GM23338 (cell line): ENCODE measurements at regions not wholly inside any gene's neighbourhood (a gene's known extent, or its start where the extent isn't known, plus 50 kb on each side); places are given as distances from the start of the nearest gene placed in this dataset.

Source experiments
- CREB1 ChIP-seq: fragments of 250-450 bp; sonication (Bioruptor Pico); IDR thresholded peaks from 2 replicates; pipeline ENCODE4 v1.5.0; 2020; ENCODE audit warnings: low read depth, mild to moderate bottlenecking, moderate library complexity
- EZH2 ChIP-seq: fragments of 200-600 bp; sonication (generic); IDR thresholded peaks from one replicate; pipeline ENCODE4 v1.8.0; 2017; ENCODE audit warnings: antibody characterized with exemption, mild to moderate bottlenecking, low read depth; ENCODE audit not compliant: unreplicated experiment
- EZH2phosphoT487 ChIP-seq: fragments of 200-600 bp; sonication (generic); IDR thresholded peaks from one replicate; pipeline ENCODE4 v1.8.1; 2018; ENCODE audit warnings: antibody characterized with exemption; ENCODE audit not compliant: unreplicated experiment
- JUNB ChIP-seq: IDR thresholded peaks from one replicate; pipeline ENCODE4 v1.6.1; 2016; ENCODE audit warnings: antibody characterized with exemption; ENCODE audit not compliant: unreplicated experiment
- NANOG ChIP-seq: IDR thresholded peaks from 2 replicates; pipeline ENCODE4 v1.6.1; 2016; ENCODE audit warnings: antibody characterized with exemption, borderline replicate concordance
- POLR2AphosphoS5 ChIP-seq: IDR thresholded peaks from 2 replicates; pipeline ENCODE4 v1.6.1; 2016; ENCODE audit warnings: antibody characterized with exemption, low read depth
- STAT1 ChIP-seq: IDR thresholded peaks from one replicate; pipeline ENCODE4 v1.6.1; 2016; ENCODE audit warnings: antibody characterized with exemption; ENCODE audit not compliant: unreplicated experiment
- ZNF331 ChIP-seq: fragments of 250-450 bp; sonication (Bioruptor Pico); IDR thresholded peaks from 2 replicates; pipeline ENCODE4 v1.5.0; 2020; ENCODE audit warnings: low read depth, mild to moderate bottlenecking, moderate library complexity
- TF ChIP-seq, protein P1 (sequence below), 2 experiments: fragments of 200-600 bp in 1 of 2; sonication (generic) in 1 of 2; conservative IDR thresholded peaks; 2 replicates each; pipeline versions ENCODE4 v1.5.1 to v1.6.1; 2016 to 2017; ENCODE audit warnings: antibody characterized with exemption in 2 of 2, low read depth in 2 of 2, mild to moderate bottlenecking in 2 of 2, moderate library complexity in 1 of 2
- TF ChIP-seq, protein P2 (sequence below): IDR thresholded peaks from one replicate; pipeline ENCODE4 v1.6.1; 2018; ENCODE audit warnings: antibody characterized with exemption; ENCODE audit not compliant: unreplicated experiment
- TF ChIP-seq, protein P3 (sequence below): IDR thresholded peaks from 2 replicates; pipeline ENCODE4 v1.6.1; 2016; ENCODE audit warnings: antibody characterized with exemption
- TF ChIP-seq, protein P4 (sequence below): fragments of 250-450 bp; sonication (Bioruptor Pico); IDR thresholded peaks from 2 replicates; pipeline ENCODE4 v1.5.0; 2020; ENCODE audit warnings: mild to moderate bottlenecking, moderate library complexity

DNA sequence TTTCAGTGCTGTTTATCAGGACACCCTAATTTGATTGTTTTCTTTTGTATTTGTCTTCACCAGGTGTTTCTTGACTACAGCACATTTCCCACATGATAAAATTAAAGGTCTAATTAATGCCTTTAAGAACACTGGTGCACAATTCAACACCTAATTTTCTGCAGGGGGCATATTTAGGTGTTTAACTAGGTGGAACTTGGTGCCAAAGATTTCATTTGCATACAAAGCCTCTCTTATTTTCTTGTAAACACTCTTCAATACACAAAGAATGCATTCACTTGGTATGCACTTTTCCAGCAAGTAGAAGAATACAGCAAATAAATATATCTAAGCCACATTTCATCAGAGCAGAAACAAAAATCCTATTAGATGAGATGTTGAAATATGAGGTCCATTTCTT is 646.2 kb upstream of the FOXG1 start:
- TF ChIP-seq, protein P1, sequence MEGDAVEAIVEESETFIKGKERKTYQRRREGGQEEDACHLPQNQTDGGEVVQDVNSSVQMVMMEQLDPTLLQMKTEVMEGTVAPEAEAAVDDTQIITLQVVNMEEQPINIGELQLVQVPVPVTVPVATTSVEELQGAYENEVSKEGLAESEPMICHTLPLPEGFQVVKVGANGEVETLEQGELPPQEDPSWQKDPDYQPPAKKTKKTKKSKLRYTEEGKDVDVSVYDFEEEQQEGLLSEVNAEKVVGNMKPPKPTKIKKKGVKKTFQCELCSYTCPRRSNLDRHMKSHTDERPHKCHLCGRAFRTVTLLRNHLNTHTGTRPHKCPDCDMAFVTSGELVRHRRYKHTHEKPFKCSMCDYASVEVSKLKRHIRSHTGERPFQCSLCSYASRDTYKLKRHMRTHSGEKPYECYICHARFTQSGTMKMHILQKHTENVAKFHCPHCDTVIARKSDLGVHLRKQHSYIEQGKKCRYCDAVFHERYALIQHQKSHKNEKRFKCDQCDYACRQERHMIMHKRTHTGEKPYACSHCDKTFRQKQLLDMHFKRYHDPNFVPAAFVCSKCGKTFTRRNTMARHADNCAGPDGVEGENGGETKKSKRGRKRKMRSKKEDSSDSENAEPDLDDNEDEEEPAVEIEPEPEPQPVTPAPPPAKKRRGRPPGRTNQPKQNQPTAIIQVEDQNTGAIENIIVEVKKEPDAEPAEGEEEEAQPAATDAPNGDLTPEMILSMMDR (conservative IDR thresholded peaks at IDR 0.05; ENCODE audit: low read depth in 2 of 2): no peak
- TF ChIP-seq ZNF331: no peak
- TF ChIP-seq POLR2AphosphoS5: no peak
- no peak for TF ChIP-seq EZH2
- TF ChIP-seq STAT1: no peak
- no peak for TF ChIP-seq CREB1
- TF ChIP-seq JUNB: no peak
- TF ChIP-seq, protein P2, sequence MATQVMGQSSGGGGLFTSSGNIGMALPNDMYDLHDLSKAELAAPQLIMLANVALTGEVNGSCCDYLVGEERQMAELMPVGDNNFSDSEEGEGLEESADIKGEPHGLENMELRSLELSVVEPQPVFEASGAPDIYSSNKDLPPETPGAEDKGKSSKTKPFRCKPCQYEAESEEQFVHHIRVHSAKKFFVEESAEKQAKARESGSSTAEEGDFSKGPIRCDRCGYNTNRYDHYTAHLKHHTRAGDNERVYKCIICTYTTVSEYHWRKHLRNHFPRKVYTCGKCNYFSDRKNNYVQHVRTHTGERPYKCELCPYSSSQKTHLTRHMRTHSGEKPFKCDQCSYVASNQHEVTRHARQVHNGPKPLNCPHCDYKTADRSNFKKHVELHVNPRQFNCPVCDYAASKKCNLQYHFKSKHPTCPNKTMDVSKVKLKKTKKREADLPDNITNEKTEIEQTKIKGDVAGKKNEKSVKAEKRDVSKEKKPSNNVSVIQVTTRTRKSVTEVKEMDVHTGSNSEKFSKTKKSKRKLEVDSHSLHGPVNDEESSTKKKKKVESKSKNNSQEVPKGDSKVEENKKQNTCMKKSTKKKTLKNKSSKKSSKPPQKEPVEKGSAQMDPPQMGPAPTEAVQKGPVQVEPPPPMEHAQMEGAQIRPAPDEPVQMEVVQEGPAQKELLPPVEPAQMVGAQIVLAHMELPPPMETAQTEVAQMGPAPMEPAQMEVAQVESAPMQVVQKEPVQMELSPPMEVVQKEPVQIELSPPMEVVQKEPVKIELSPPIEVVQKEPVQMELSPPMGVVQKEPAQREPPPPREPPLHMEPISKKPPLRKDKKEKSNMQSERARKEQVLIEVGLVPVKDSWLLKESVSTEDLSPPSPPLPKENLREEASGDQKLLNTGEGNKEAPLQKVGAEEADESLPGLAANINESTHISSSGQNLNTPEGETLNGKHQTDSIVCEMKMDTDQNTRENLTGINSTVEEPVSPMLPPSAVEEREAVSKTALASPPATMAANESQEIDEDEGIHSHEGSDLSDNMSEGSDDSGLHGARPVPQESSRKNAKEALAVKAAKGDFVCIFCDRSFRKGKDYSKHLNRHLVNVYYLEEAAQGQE: no peak
- TF ChIP-seq, protein P3, sequence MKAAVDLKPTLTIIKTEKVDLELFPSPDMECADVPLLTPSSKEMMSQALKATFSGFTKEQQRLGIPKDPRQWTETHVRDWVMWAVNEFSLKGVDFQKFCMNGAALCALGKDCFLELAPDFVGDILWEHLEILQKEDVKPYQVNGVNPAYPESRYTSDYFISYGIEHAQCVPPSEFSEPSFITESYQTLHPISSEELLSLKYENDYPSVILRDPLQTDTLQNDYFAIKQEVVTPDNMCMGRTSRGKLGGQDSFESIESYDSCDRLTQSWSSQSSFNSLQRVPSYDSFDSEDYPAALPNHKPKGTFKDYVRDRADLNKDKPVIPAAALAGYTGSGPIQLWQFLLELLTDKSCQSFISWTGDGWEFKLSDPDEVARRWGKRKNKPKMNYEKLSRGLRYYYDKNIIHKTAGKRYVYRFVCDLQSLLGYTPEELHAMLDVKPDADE: no peak
- TF ChIP-seq EZH2phosphoT487: no peak
- TF ChIP-seq NANOG: no peak
- TF ChIP-seq, protein P4, sequence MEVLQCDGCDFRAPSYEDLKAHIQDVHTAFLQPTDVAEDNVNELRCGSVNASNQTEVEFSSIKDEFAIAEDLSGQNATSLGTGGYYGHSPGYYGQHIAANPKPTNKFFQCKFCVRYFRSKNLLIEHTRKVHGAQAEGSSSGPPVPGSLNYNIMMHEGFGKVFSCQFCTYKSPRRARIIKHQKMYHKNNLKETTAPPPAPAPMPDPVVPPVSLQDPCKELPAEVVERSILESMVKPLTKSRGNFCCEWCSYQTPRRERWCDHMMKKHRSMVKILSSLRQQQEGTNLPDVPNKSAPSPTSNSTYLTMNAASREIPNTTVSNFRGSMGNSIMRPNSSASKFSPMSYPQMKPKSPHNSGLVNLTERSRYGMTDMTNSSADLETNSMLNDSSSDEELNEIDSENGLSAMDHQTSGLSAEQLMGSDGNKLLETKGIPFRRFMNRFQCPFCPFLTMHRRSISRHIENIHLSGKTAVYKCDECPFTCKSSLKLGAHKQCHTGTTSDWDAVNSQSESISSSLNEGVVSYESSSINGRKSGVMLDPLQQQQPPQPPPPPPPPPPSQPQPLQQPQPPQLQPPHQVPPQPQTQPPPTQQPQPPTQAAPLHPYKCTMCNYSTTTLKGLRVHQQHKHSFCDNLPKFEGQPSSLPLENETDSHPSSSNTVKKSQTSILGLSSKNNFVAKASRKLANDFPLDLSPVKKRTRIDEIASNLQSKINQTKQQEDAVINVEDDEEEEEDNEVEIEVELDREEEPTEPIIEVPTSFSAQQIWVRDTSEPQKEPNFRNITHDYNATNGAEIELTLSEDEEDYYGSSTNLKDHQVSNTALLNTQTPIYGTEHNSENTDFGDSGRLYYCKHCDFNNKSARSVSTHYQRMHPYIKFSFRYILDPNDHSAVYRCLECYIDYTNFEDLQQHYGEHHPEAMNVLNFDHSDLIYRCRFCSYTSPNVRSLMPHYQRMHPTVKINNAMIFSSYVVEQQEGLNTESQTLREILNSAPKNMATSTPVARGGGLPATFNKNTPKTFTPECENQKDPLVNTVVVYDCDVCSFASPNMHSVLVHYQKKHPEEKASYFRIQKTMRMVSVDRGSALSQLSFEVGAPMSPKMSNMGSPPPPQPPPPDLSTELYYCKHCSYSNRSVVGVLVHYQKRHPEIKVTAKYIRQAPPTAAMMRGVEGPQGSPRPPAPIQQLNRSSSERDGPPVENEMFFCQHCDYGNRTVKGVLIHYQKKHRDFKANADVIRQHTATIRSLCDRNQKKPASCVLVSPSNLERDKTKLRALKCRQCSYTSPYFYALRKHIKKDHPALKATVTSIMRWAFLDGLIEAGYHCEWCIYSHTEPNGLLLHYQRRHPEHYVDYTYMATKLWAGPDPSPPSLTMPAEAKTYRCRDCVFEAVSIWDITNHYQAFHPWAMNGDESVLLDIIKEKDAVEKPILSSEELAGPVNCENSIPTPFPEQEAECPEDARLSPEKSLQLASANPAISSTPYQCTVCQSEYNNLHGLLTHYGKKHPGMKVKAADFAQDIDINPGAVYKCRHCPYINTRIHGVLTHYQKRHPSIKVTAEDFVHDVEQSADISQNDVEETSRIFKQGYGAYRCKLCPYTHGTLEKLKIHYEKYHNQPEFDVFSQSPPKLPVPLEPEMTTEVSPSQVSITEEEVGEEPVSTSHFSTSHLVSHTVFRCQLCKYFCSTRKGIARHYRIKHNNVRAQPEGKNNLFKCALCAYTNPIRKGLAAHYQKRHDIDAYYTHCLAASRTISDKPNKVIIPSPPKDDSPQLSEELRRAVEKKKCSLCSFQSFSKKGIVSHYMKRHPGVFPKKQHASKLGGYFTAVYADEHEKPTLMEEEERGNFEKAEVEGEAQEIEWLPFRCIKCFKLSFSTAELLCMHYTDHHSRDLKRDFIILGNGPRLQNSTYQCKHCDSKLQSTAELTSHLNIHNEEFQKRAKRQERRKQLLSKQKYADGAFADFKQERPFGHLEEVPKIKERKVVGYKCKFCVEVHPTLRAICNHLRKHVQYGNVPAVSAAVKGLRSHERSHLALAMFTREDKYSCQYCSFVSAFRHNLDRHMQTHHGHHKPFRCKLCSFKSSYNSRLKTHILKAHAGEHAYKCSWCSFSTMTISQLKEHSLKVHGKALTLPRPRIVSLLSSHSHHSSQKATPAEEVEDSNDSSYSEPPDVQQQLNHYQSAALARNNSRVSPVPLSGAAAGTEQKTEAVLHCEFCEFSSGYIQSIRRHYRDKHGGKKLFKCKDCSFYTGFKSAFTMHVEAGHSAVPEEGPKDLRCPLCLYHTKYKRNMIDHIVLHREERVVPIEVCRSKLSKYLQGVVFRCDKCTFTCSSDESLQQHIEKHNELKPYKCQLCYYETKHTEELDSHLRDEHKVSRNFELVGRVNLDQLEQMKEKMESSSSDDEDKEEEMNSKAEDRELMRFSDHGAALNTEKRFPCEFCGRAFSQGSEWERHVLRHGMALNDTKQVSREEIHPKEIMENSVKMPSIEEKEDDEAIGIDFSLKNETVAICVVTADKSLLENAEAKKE (CRISPR knock-in tag): no peak
